T-helper 1 cell treated with Interleukin-12 subunit alpha and Interleukin-12 subunit beta and Interleukin-4 antibody, amounts not matched to agents 30 μg/mL and 1 μg/mL, for 36 hours (primary cell): ENCODE measurements at regions not wholly inside any gene's neighbourhood (a gene's known extent, or its start where the extent isn't known, plus 50 kb on each side); places are given as distances from the start of the nearest gene placed in this dataset.
"Not testable (repeated sequence)": the region's sequence is repeated elsewhere in the genome, so short reads cannot be mapped to it uniquely, and the experiment has no call there.

Experiments used
- H3K27ac Mint-ChIP-seq: one replicate; pipeline ENCODE4 v1.8.0; 2021; ENCODE audit warnings: mild to moderate bottlenecking, mixed read lengths
- H3K27me3 Mint-ChIP-seq: one replicate; pipeline ENCODE4 v1.8.0; 2021; ENCODE audit warnings: low read depth, mixed read lengths
- H3K36me3 Mint-ChIP-seq: one replicate; pipeline ENCODE4 v1.8.0; 2021; ENCODE audit warnings: low read depth, mixed read lengths
- H3K4me1 Mint-ChIP-seq: one replicate; pipeline ENCODE4 v1.8.0; 2021; ENCODE audit warnings: low read depth, mixed read lengths
- H3K4me3 Mint-ChIP-seq: one replicate; pipeline ENCODE4 v1.8.0; 2021; ENCODE audit warnings: mild to moderate bottlenecking, moderate library complexity, mixed read lengths
- H3K9me3 Mint-ChIP-seq: one replicate; pipeline ENCODE4 v1.8.0; 2021; ENCODE audit warnings: mixed read lengths

DNA sequence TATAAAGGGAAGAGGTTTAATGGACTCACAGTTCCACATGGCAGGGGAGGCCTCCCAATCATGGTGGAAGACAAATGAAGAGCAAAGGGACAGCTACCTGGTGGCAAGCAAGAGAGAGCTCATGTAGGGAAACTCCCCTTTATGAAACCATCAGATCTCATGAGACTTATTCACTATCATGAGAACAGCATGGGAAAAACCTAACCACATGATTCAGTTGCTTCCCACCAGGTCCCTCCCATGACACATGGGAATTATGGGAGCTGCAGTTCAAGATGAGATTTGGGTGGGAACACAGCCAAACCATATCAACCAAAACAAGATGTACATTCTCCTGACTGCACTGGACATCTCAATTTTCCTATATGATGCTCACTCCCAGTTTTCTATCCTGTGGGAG lies 174.4 kb upstream of the CCDC54 start:
- not testable (repeated sequence) for H3K4me1 Mint-ChIP-seq, H3K36me3 Mint-ChIP-seq, H3K4me3 Mint-ChIP-seq, H3K27me3 Mint-ChIP-seq, H3K27ac Mint-ChIP-seq, H3K9me3 Mint-ChIP-seq

DNA sequence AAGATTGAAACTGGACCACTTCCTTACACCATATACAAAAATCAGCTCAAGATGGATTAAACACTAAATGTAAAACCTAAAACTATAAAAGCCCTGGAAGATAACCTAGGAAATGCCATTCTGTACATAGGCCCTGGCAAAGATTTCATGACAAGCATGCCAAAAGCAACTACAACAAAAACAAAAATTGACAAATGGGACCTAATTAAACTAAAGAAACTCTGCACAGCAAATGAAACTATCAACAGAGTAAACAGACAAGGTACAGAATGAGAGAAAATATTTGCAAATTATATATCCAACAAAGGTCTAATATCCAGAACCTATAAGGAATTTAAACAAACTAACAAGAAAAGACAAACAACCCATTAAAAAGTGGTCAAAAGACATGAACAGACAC lies 173.1 kb upstream of the CCDC54 start:
- no peaks in the 10 kb centered on the region for H3K4me1 Mint-ChIP-seq
- no peaks in the 10 kb centered on the region for H3K36me3 Mint-ChIP-seq
- no peak overlapping the region for H3K27ac Mint-ChIP-seq
- no peak overlapping the region for H3K4me3 Mint-ChIP-seq
- H3K9me3 Mint-ChIP-seq, result no peaks in the 10 kb centered on the region
- peaks cover 19% of the 10 kb centered on the region for H3K27me3 Mint-ChIP-seq

DNA sequence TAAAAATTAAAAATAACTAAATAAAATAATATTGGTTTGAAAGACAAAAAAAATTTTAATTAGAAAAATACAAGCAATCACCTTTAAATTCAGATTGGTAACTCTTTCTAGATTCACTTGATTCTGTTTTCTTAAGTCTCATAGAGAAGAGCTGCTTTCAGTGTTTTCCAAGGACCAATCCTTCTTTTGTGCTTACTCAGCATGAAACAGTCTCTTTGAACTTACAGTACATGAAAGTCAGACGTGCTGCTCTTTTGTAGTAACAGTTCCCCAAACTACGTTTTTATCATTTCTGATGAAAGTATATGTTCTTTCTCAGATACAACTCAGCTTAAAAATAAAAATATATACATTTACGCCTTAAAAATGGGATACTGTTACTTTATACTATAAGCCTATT lies 171.9 kb upstream of the CCDC54 start:
- H3K4me3 Mint-ChIP-seq, result no peak overlapping the region
- no peaks in the 10 kb centered on the region for H3K36me3 Mint-ChIP-seq
- H3K27me3 Mint-ChIP-seq, result peaks cover 23% of the 10 kb centered on the region
- H3K27ac Mint-ChIP-seq, result no peak overlapping the region
- no peaks in the 10 kb centered on the region for H3K9me3 Mint-ChIP-seq
- H3K4me1 Mint-ChIP-seq, result no peaks in the 10 kb centered on the region

DNA sequence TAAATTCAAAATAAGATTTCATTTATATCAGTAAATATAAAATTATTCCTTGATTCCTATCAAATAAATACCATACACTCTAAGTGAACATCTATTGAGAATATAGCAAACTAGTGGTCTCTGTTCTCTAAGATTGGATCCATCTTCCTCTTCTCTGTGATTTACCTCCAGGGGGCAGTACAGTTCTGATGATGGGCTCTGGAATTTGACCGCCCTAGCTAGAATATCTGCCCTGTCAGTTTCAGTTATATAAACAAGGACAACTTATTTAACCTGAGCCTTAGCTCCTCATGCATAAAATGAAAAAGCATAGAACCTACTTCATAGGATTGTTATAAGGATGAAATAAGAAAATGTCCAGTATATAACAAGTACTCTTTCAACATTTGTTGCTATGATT lies 171.1 kb upstream of the CCDC54 start:
- H3K4me3 Mint-ChIP-seq, result no peak overlapping the region
- H3K27ac Mint-ChIP-seq, result no peak overlapping the region
- H3K27me3 Mint-ChIP-seq, result peaks cover 23% of the 10 kb centered on the region
- no peaks in the 10 kb centered on the region for H3K36me3 Mint-ChIP-seq
- H3K4me1 Mint-ChIP-seq, result no peaks in the 10 kb centered on the region
- no peaks in the 10 kb centered on the region for H3K9me3 Mint-ChIP-seq

DNA sequence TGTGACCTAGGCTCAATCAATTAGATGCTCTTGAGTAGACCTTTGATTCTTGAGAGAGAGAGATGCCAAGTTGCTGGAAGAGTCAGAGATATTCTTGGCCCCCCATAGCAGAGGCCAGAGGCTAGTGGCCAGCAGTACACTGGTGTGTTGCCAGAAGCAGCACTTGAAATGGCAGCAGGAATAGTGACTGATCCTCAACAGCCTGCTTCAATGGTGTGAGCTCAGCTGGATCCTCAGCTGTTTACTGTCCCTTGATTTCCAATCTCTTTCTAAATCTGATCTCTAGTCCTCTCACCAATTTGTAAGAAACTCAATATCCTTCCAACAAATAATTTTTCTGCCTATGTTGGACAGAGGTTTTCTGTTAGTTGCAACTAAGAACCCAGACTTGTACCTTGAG lies 170.3 kb upstream of the CCDC54 start:
- Mint-ChIP-seq H3K4me1 (no peaks in the 10 kb centered on the region), H3K4me3 (no peak overlapping the region), H3K27ac (no peak overlapping the region)

DNA sequence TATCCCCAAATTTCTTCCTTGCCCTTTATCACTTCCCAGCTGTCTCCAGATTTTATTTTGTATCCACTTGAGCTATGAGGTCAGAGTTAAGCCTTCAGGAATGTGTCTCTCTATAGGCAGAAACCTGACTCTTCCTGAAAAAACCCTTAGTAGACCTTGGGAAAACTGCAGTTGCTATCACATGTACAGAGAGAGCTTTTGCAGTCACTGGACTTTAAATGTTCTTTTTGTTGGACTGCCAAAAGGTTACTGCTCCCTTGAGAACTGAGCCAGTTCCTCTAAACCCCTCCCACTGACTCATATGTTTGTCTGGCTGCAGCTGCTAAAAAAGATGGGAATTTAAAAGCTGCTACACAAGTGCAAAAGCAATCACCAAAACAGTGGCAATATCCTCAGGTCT lies 169.1 kb upstream of the CCDC54 start:
- H3K9me3 Mint-ChIP-seq, result no peaks in the 10 kb centered on the region
- H3K4me3 Mint-ChIP-seq, result no peak overlapping the region
- no peak overlapping the region for H3K27ac Mint-ChIP-seq
- H3K27me3 Mint-ChIP-seq, result peaks cover 27% of the 10 kb centered on the region
- H3K4me1 Mint-ChIP-seq, result peaks cover 3% of the 10 kb centered on the region
- H3K36me3 Mint-ChIP-seq, result no peaks in the 10 kb centered on the region

More for the DNA sequence above, 170.3 kb upstream of the CCDC54 start:
- Mint-ChIP-seq H3K36me3 (no peaks in the 10 kb centered on the region), H3K27me3 (peaks cover 23% of the 10 kb centered on the region), H3K9me3 (no peaks in the 10 kb centered on the region)

DNA sequence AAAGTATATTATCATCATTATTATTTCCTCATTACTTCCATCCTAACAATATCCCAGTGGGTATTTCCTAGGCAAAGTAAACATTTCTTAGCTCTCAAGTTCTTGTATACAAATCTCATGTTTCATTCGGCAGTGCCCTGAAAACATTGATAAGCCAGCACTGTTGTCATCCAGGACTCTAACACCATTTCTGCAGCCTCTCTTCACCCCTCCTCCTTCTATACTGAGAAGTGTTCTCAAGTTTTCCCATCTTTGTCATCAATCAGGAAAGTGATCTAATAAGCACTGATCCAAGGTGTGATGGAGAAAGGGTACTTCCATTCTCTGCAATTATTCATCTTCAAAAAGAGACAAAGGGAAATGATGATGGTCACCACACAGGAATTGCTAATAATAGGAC lies 168.4 kb upstream of the CCDC54 start:
- no peak overlapping the region for H3K4me3 Mint-ChIP-seq
- H3K4me1 Mint-ChIP-seq, result peaks cover 4% of the 10 kb centered on the region
- no peaks in the 10 kb centered on the region for H3K36me3 Mint-ChIP-seq
- H3K9me3 Mint-ChIP-seq, result no peaks in the 10 kb centered on the region
- H3K27ac Mint-ChIP-seq, result no peak overlapping the region
- H3K27me3 Mint-ChIP-seq, result peaks cover 24% of the 10 kb centered on the region

DNA sequence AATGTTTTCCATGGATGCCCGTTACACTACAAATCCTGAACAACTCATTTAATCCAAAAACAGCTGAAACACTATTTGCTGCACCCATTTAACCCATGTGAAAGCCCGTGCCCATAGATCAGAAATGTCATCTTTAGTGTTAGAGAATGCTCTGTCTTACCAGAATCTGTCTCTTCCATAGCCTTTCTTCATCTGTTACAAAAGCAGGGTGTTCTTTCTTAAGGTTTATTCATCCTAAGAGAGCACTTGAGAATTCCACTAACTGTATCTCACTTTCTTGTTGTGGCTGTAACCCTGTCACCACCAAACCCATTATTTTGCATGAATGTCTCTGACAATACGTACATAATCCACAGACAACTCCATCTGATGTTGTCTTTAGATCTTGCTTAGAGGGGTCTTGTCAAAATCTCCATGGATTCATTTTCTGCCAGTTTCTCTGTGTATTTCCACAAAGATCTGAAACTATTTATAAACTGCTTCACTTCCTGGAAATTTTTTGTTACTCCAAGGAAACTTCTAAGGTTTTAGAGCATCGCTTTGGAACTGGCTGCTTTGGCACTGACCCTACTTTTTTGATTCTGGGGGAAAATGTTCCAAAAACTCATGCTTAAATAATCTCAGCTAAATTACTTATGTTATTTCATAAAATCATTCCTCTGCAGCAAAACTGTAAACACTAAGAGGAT lies 167.8 kb upstream of the CCDC54 start:
- H3K4me1 Mint-ChIP-seq, result peaks cover 6% of the 10 kb centered on the region
- H3K36me3 Mint-ChIP-seq, result no peaks in the 10 kb centered on the region
- no peaks in the 10 kb centered on the region for H3K9me3 Mint-ChIP-seq
- H3K4me3 Mint-ChIP-seq, result no peak overlapping the region
- H3K27ac Mint-ChIP-seq, result no peak overlapping the region
- peaks cover 27% of the 10 kb centered on the region for H3K27me3 Mint-ChIP-seq

DNA sequence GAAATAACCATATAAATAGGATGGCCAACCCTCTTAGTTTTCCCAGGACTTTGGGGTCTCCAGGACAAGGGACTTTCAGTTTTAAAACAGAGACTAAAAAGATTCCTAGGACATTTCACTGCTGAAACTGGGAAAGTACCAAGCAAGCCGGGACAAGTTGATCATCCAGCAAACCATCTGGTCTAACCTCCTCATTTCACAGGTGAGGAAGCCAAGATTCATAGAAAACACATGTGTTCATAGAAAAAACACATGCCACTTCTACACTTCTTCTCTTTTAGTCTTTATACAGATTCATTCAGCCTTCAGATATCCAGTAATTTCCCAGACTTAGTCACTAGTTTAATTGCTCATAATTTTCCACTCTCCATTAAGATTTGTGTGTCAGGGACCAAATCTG lies 165.6 kb upstream of the CCDC54 start:
- Mint-ChIP-seq H3K27me3 (peaks cover 27% of the 10 kb centered on the region), H3K27ac (no peak overlapping the region), H3K4me3 (no peak overlapping the region), H3K4me1 (peaks cover 6% of the 10 kb centered on the region), H3K9me3 (no peaks in the 10 kb centered on the region), H3K36me3 (no peaks in the 10 kb centered on the region)

DNA sequence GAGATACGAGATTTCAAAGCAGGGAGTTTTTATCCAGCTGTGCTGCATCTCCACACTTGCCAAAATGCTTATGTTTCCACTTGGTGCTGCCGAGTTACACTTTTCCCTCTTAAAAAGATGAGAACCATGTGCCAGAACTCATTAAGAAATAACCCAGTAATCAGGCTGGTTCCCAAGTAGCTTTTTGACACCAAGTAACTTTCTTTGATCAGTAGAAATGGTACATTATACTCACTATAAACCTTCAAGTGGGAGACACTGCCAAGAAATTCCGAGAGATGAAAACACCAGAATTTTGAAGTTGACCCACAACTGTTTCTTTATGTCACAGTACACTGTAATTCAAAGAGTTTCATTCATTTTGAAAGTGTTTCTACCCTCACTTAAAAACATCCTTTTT lies 164.6 kb upstream of the CCDC54 start:
- H3K27ac Mint-ChIP-seq, result no peak overlapping the region
- H3K9me3 Mint-ChIP-seq, result no peaks in the 10 kb centered on the region
- no peaks in the 10 kb centered on the region for H3K36me3 Mint-ChIP-seq
- no peak overlapping the region for H3K4me3 Mint-ChIP-seq
- H3K27me3 Mint-ChIP-seq, result peaks cover 26% of the 10 kb centered on the region
- H3K4me1 Mint-ChIP-seq, result peaks cover 6% of the 10 kb centered on the region

DNA sequence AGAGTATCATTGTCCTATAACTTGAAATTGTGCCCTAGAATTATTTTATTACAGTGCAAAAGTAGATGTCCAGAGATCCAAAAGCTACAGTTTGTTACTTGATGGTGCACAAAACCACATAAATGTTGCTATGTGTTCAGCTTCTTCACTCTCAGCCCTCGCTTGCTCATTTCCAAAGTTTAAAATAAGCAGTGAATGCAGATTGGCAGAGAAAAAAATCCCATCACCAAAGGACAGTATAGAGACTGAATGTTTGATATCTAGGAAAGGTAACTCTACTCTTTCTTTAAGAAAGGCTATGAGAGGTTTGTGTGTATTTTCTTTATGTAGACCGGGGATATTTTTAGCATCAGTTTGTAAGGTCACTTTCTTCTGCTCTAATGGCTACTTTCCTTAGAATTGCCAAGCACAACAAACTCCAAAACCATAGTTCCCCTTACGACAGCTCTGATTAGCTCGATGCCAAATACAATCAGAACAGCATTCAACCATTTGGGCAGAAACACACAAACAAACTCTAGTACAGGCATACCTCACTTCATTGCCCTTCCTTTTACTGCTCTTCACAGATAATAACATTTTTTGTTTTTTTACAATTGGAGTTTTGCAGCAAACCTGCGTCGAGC lies 164.1 kb upstream of the CCDC54 start:
- H3K27me3 Mint-ChIP-seq, result peaks cover 21% of the 10 kb centered on the region
- H3K4me3 Mint-ChIP-seq, result no peak overlapping the region
- no peak overlapping the region for H3K27ac Mint-ChIP-seq
- no peaks in the 10 kb centered on the region for H3K9me3 Mint-ChIP-seq
- H3K36me3 Mint-ChIP-seq, result no peaks in the 10 kb centered on the region
- peaks cover 6% of the 10 kb centered on the region for H3K4me1 Mint-ChIP-seq

DNA sequence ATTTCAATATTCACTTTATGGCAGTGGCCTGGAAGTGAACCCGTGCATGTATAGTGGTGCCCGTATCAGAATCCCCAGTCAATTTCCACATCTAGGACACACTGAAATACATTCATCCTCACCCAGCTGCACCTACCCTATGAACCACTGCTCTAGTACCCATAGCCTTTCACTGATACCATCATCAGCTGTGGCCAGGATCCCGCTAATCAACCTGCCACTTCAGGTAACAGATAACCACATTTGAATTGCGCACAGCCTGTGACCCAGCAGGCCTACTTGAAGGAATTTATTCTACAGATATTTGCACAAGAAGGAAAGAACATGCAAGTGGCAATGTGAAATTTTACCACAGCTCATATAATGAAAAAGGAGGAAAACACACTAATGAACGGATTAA lies 161.0 kb upstream of the CCDC54 start:
- Mint-ChIP-seq H3K9me3 (no peaks in the 10 kb centered on the region), H3K27me3 (peaks cover 13% of the 10 kb centered on the region), H3K36me3 (no peaks in the 10 kb centered on the region), H3K27ac (no peak overlapping the region), H3K4me1 (peaks cover 6% of the 10 kb centered on the region), H3K4me3 (no peak overlapping the region)

DNA sequence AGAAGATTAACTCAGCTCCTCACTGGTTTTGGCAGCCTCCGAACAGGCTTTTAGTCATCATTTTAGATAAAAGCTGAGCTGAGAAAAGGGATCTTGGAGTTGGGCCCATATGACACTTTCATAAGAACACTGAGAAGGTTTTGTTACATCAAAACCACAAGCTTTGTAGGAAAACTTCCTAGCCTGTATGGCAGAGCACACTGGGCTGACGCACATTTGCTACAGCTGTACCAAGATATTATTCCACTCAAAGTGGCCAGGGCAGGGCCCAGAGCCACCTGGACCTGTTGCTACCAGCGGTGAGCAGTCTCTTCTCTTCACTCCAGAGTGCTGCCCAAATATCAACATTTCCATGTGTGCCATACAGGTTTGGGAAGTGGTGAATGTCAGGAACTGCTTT lies 160.5 kb upstream of the CCDC54 start:
- H3K4me3 Mint-ChIP-seq, result no peak overlapping the region
- H3K9me3 Mint-ChIP-seq, result no peaks in the 10 kb centered on the region
- peaks cover 13% of the 10 kb centered on the region for H3K27me3 Mint-ChIP-seq
- no peak overlapping the region for H3K27ac Mint-ChIP-seq
- peaks cover 6% of the 10 kb centered on the region for H3K4me1 Mint-ChIP-seq
- no peaks in the 10 kb centered on the region for H3K36me3 Mint-ChIP-seq

DNA sequence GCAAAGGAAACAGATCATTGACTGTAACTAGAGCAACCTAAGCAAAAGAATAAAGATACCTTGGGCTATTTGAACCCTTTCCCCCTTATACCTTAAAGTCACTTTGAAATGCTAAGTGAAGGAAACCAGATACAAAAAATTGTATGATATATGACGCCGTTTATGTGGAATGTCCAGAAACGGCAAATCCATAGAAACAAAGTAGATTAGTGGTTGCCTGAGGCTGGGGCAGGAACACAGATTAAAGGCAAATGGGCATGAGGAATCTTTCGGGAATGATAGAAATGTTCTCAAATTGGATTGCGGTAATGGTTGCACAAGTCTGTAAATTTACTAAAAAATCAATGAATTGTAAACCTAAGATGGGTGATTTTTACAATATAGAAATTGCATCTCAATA lies 160.1 kb upstream of the CCDC54 start:
- H3K4me3 Mint-ChIP-seq, result no peak overlapping the region
- no peak overlapping the region for H3K27ac Mint-ChIP-seq
- H3K27me3 Mint-ChIP-seq, result peaks cover 13% of the 10 kb centered on the region
- H3K36me3 Mint-ChIP-seq, result no peaks in the 10 kb centered on the region
- H3K4me1 Mint-ChIP-seq, result peaks cover 6% of the 10 kb centered on the region
- H3K9me3 Mint-ChIP-seq, result no peaks in the 10 kb centered on the region

DNA sequence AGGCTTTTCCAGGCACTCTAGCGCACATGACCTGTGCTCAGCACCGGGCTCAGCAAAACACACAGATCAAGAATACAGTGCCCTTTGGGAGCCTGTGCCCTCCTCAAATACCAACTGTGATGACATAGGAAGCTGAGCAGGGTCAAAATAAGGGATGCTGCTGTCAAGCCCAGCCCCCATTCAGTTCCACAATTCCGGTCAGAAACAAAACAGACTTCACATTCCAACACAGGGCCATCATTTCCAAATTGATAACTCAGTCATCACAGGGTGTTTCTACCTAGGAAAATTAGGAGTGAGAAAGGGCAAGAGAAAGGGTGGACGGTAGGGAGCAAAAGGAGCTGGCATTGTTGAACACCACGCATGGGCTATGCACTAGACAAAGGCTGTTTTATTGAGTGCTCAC lies 158.4 kb upstream of the CCDC54 start:
- H3K9me3 Mint-ChIP-seq, result no peaks in the 10 kb centered on the region
- no peaks in the 10 kb centered on the region for H3K36me3 Mint-ChIP-seq
- H3K4me3 Mint-ChIP-seq, result no peak overlapping the region
- H3K27me3 Mint-ChIP-seq, result peaks cover 11% of the 10 kb centered on the region
- peaks cover 2% of the 10 kb centered on the region for H3K4me1 Mint-ChIP-seq
- H3K27ac Mint-ChIP-seq, result no peak overlapping the region
